ENCODE measurements at regions not wholly inside any gene's neighbourhood (a gene's known extent, or its start where the extent isn't known, plus 50 kb on each side); places are given as distances from the start of the nearest gene placed in this dataset.

DNA sequence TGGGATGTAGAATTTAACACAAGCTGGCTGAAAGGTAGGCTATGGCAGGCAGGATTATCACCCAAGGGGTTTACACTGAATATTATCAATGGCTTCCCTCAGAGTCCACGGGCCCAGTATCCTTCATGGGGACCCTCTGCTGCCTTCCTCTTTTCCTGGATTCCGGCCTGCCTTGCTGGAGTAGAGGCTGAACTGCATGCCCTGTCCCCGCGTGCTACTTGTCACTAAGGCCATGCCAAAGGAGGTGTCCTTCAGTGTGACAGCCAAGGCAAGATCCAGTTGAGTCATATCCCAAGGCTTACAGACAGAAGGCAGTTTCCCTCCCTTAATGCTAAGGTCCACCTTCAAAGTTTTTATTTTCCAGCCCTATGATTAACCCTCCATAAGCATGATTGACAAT, 156.3 kb downstream of the CYP26B1 start:
- no peaks in the 10 kb centered on the region for H3F3A ChIP-seq (ENCODE audit: insufficient read depth, low read length, poor library complexity, severe bottlenecking)
- no peak overlapping the region for H3K9ac ChIP-seq (ENCODE audit: low read length)
- no peaks in the 10 kb centered on the region for H3K9me2 ChIP-seq (ENCODE audit: insufficient read depth, low read length)
- H3K27ac ChIP-seq (ENCODE audit: low read length), result no peak overlapping the region
- H3K27me3 ChIP-seq (ENCODE audit: insufficient read depth, low read depth, low read length), result no peaks in the 10 kb centered on the region
- TF ChIP-seq EP300 (conservative IDR thresholded peaks at IDR 0.05; ENCODE audit: poor library complexity, severe bottlenecking), result no peak
- TF ChIP-seq RAD21 (conservative IDR thresholded peaks at IDR 0.05), result no peak
- TF ChIP-seq SMC3 (conservative IDR thresholded peaks at IDR 0.05; ENCODE audit: poor library complexity), result no peak
- no peak for TF ChIP-seq MXI1 (conservative IDR thresholded peaks at IDR 0.05; ENCODE audit: poor library complexity, severe bottlenecking)
- TF ChIP-seq, protein P1, sequence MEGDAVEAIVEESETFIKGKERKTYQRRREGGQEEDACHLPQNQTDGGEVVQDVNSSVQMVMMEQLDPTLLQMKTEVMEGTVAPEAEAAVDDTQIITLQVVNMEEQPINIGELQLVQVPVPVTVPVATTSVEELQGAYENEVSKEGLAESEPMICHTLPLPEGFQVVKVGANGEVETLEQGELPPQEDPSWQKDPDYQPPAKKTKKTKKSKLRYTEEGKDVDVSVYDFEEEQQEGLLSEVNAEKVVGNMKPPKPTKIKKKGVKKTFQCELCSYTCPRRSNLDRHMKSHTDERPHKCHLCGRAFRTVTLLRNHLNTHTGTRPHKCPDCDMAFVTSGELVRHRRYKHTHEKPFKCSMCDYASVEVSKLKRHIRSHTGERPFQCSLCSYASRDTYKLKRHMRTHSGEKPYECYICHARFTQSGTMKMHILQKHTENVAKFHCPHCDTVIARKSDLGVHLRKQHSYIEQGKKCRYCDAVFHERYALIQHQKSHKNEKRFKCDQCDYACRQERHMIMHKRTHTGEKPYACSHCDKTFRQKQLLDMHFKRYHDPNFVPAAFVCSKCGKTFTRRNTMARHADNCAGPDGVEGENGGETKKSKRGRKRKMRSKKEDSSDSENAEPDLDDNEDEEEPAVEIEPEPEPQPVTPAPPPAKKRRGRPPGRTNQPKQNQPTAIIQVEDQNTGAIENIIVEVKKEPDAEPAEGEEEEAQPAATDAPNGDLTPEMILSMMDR (IDR thresholded peaks at IDR 0.05; ENCODE audit: poor library complexity, severe bottlenecking), result no peak
- TF ChIP-seq, protein P2, sequence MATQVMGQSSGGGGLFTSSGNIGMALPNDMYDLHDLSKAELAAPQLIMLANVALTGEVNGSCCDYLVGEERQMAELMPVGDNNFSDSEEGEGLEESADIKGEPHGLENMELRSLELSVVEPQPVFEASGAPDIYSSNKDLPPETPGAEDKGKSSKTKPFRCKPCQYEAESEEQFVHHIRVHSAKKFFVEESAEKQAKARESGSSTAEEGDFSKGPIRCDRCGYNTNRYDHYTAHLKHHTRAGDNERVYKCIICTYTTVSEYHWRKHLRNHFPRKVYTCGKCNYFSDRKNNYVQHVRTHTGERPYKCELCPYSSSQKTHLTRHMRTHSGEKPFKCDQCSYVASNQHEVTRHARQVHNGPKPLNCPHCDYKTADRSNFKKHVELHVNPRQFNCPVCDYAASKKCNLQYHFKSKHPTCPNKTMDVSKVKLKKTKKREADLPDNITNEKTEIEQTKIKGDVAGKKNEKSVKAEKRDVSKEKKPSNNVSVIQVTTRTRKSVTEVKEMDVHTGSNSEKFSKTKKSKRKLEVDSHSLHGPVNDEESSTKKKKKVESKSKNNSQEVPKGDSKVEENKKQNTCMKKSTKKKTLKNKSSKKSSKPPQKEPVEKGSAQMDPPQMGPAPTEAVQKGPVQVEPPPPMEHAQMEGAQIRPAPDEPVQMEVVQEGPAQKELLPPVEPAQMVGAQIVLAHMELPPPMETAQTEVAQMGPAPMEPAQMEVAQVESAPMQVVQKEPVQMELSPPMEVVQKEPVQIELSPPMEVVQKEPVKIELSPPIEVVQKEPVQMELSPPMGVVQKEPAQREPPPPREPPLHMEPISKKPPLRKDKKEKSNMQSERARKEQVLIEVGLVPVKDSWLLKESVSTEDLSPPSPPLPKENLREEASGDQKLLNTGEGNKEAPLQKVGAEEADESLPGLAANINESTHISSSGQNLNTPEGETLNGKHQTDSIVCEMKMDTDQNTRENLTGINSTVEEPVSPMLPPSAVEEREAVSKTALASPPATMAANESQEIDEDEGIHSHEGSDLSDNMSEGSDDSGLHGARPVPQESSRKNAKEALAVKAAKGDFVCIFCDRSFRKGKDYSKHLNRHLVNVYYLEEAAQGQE (IDR thresholded peaks at IDR 0.05; ENCODE audit: borderline replicate concordance), result no peak
- no peak for TF ChIP-seq EZH2 (IDR thresholded peaks at IDR 0.05; ENCODE audit: borderline replicate concordance, insufficient read depth, low read length, poor library complexity, severe bottlenecking)
- H3K79me2 ChIP-seq (replicated peaks; ENCODE audit: insufficient read depth, low read length), result no peaks in the 10 kb centered on the region
- no peak overlapping the region for H2AFZ ChIP-seq (ENCODE audit: low read depth, low read length)
- H3K4me2 ChIP-seq (ENCODE audit: low read length), result no peak overlapping the region
- no peaks in the 10 kb centered on the region for H4K20me1 ChIP-seq (ENCODE audit: insufficient read depth)
- no peaks in the 10 kb centered on the region for H3K9me3 ChIP-seq (ENCODE audit: low read length)
- H3K4me3 ChIP-seq (ENCODE audit: low read length), result no peak overlapping the region
- no peaks in the 10 kb centered on the region for H3K36me3 ChIP-seq (ENCODE audit: insufficient read depth, low read length)

DNA sequence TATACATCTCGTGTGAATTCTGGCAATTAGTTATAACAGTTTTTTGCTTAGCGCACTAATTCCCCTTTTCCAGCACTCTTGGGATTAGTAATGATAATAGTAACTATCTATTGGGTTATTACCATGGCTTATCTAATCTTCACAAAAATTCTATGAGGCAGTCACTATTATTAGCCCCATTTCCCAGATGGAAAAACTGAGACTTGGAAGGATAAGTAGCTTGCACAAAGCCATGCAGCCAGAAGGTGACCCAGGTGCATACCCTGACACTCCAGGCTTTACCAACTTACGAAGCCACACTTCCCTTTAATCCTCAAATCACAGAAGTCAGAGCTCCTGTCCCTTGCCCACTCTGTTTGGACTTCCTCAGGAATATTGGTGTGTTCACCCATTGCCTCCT, 156.8 kb downstream of the CYP26B1 start:
- TF ChIP-seq, protein P1 (IDR thresholded peaks at IDR 0.05; ENCODE audit: poor library complexity, severe bottlenecking), result no peak
- H3K36me3 ChIP-seq (ENCODE audit: insufficient read depth, low read length), result no peaks in the 10 kb centered on the region

More for the DNA sequence above, 156.8 kb downstream of the CYP26B1 start:
- Histone ChIP-seq H3K4me2 (ENCODE audit: low read length) (no peak overlapping the region), H3K9me2 (ENCODE audit: insufficient read depth, low read length) (no peaks in the 10 kb centered on the region), H3F3A (ENCODE audit: insufficient read depth, low read length, poor library complexity, severe bottlenecking) (no peaks in the 10 kb centered on the region), H3K9me3 (ENCODE audit: low read length) (no peaks in the 10 kb centered on the region), H3K4me3 (ENCODE audit: low read length) (no peak overlapping the region), H3K27ac (ENCODE audit: low read length) (no peak overlapping the region), H4K20me1 (ENCODE audit: insufficient read depth) (no peaks in the 10 kb centered on the region), H2AFZ (ENCODE audit: low read depth, low read length) (no peak overlapping the region), H3K79me2 (replicated peaks; ENCODE audit: insufficient read depth, low read length) (no peaks in the 10 kb centered on the region), H3K27me3 (ENCODE audit: insufficient read depth, low read depth, low read length) (no peaks in the 10 kb centered on the region), H3K9ac (ENCODE audit: low read length) (no peak overlapping the region)

Measured in neural cell (in vitro differentiated cells).